ENCODE measurements at regions not wholly inside any gene's neighbourhood (a gene's known extent, or its start where the extent isn't known, plus 50 kb on each side); places are given as distances from the start of the nearest gene placed in this dataset.

DNA sequence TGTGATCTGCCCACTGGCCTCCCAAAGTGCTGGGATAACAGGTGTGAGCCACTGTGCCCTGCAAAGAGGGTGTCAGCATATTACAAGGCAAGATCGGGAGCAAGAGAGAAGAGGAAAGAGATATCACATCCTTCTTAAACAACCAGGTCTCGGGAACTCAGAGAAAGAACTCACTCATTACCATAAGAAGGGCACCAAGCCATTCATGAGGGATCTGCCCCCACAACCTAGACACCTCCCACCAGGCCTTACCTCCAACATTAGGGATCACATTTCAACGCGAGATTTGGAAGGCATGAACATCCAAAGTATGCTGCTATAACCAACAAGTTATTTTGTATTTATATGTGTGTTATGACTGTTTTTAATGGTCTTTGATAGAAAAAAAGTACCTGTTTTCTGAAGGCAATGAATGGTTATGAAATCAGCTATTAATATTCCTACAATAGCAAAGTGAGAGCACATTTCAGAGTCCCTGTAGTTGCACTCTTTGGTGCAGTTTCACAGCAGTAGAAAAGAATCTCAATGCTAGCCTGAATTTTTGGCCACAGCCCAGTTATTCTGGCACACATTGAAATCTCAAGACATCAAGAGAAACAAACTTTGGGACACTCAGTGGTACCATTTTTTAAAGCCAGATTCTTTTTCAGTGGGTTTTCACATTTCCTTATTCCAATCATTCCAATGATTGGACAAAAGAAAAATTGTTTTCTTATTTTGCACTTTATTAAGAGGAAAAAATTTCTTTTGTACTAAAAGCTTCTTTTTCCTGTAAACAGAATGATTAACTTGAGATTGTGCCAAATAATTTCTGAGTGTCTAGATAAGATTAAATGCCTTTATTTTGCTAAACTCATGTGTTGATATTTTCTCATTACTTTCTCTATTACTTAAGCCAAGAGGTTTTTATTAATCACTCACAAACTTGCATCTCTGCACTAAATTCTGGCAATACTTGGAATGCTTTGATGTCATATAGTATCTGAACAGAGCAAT, 582.6 kb upstream of the ATP2B1 start:
- Histone ChIP-seq H3K4me2 (ENCODE audit: low read depth, low read length, poor library complexity, severe bottlenecking) (no peak overlapping the region), H3K27me3 (ENCODE audit: low read length) (no peaks in the 10 kb centered on the region), H2AFZ (ENCODE audit: low read depth, low read length, severe bottlenecking) (no peak overlapping the region), H3K9me3 (ENCODE audit: insufficient read depth, low read length) (peaks cover 5% of the 10 kb centered on the region; the same call in 1 of the 2 replicates), H3K9ac (ENCODE audit: low read length) (no peak overlapping the region), H3F3A (ENCODE audit: insufficient read depth) (no peaks in the 10 kb centered on the region), H3K27ac (ENCODE audit: low read depth, low read length) (no peak overlapping the region), H3K36me3 (ENCODE audit: low read length) (no peaks in the 10 kb centered on the region), H4K20me1 (ENCODE audit: low read depth, low read length) (no peaks in the 10 kb centered on the region), H3K4me3 (ENCODE audit: insufficient read depth, low read length, poor library complexity, severe bottlenecking) (no peak overlapping the region), H3K79me2 (ENCODE audit: insufficient read depth, low read length) (no peaks in the 10 kb centered on the region), H3K9me2 (replicated peaks; ENCODE audit: insufficient read depth, low read length) (no peaks in the 10 kb centered on the region)
- TF ChIP-seq EZH2phosphoT487 (conservative IDR thresholded peaks at IDR 0.05; ENCODE audit: low read length), result no peak
- TF ChIP-seq, protein P1, sequence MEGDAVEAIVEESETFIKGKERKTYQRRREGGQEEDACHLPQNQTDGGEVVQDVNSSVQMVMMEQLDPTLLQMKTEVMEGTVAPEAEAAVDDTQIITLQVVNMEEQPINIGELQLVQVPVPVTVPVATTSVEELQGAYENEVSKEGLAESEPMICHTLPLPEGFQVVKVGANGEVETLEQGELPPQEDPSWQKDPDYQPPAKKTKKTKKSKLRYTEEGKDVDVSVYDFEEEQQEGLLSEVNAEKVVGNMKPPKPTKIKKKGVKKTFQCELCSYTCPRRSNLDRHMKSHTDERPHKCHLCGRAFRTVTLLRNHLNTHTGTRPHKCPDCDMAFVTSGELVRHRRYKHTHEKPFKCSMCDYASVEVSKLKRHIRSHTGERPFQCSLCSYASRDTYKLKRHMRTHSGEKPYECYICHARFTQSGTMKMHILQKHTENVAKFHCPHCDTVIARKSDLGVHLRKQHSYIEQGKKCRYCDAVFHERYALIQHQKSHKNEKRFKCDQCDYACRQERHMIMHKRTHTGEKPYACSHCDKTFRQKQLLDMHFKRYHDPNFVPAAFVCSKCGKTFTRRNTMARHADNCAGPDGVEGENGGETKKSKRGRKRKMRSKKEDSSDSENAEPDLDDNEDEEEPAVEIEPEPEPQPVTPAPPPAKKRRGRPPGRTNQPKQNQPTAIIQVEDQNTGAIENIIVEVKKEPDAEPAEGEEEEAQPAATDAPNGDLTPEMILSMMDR (IDR thresholded peaks at IDR 0.05; ENCODE audit: insufficient read depth, low read length, poor library complexity, severe bottlenecking), result no peak

DNA sequence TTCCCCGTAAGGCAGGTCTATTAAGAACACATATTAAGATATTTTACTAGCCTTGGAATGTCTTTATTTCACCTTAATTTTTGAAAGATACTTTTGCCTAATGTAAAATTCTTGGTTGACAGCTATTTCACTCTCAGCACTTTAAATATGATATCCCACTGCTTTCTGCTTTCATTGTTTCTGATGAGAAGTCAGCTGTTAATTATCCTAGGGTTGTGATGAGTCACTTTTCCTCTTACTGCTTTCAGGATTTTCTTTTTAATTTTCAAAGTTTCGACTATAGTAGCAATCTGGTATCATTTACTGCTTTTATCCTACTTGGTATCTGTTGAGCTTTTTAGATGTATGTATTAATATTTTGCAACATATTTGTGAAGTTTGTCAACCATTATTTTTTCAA, 578.9 kb upstream of the ATP2B1 start:
- Histone ChIP-seq H3K79me2 (ENCODE audit: insufficient read depth, low read length) (no peaks in the 10 kb centered on the region), H3K4me2 (ENCODE audit: low read depth, low read length, poor library complexity, severe bottlenecking) (no peak overlapping the region), H3K4me3 (ENCODE audit: insufficient read depth, low read length, poor library complexity, severe bottlenecking) (no peak overlapping the region), H3K36me3 (ENCODE audit: low read length) (0 out of 2 replicates have a peak, but pooled peaks cover 2% of the 10 kb centered on the region), H3K27me3 (ENCODE audit: low read length) (no peaks in the 10 kb centered on the region), H3K9me2 (replicated peaks; ENCODE audit: insufficient read depth, low read length) (no peaks in the 10 kb centered on the region), H3K9ac (ENCODE audit: low read length) (no peak overlapping the region), H2AFZ (ENCODE audit: low read depth, low read length, severe bottlenecking) (no peak overlapping the region), H4K20me1 (ENCODE audit: low read depth, low read length) (no peaks in the 10 kb centered on the region), H3F3A (ENCODE audit: insufficient read depth) (no peaks in the 10 kb centered on the region), H3K27ac (ENCODE audit: low read depth, low read length) (no peak overlapping the region), H3K9me3 (ENCODE audit: insufficient read depth, low read length) (peaks cover 5% of the 10 kb centered on the region; the same call in 1 of the 2 replicates)
- TF ChIP-seq, protein P1 (IDR thresholded peaks at IDR 0.05; ENCODE audit: insufficient read depth, low read length, poor library complexity, severe bottlenecking), result no peak
- no peak for TF ChIP-seq EZH2phosphoT487 (conservative IDR thresholded peaks at IDR 0.05; ENCODE audit: low read length)

DNA sequence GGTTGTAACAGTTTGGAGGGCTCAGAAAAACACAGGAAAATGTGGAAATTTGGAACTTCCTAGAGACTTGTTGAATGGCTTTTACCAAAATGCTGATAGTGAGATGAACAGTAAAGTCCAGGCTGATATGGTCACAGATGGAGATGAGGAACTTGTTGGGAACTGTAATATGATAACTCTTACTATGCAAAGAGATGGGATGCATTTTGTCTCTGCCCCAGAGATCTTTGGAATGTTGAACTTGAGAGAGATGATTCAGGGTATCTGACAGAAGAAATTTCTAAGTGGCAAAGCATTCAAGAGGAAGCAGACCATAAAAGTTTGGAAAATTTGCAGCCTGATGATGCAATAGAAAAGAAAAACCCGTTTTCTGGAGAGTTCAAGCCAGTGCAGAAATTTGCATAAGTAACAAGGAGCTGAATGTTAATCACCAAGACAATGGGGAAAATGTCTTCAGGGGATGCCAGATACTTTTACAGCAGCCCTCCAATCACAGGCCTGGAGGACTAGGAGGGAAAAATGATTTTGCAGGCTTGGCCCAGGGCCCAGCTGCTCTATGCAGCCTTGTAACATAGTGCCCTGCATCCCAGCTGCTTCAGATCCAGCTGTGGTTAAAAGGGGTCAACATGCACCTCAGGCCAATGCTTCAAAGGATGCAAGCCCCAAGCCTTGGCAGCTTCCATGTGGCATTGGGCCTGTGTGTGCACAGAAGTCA, 572.7 kb upstream of the ATP2B1 start:
- Histone ChIP-seq H3K9me2 (replicated peaks; ENCODE audit: insufficient read depth, low read length) (no peaks in the 10 kb centered on the region), H3K79me2 (ENCODE audit: insufficient read depth, low read length) (no peaks in the 10 kb centered on the region), H3F3A (ENCODE audit: insufficient read depth) (no peaks in the 10 kb centered on the region), H3K27me3 (ENCODE audit: low read length) (no peaks in the 10 kb centered on the region), H3K36me3 (ENCODE audit: low read length) (0 out of 2 replicates have a peak, but pooled peaks cover 2% of the 10 kb centered on the region), H3K4me3 (ENCODE audit: insufficient read depth, low read length, poor library complexity, severe bottlenecking) (no peak overlapping the region), H3K4me2 (ENCODE audit: low read depth, low read length, poor library complexity, severe bottlenecking) (no peak overlapping the region), H2AFZ (ENCODE audit: low read depth, low read length, severe bottlenecking) (no peak overlapping the region), H3K27ac (ENCODE audit: low read depth, low read length) (no peak overlapping the region), H3K9me3 (ENCODE audit: insufficient read depth, low read length) (peaks cover 5% of the 10 kb centered on the region; the same call in 1 of the 2 replicates), H3K9ac (ENCODE audit: low read length) (no peak overlapping the region), H4K20me1 (ENCODE audit: low read depth, low read length) (no peaks in the 10 kb centered on the region)
- TF ChIP-seq, protein P1 (IDR thresholded peaks at IDR 0.05; ENCODE audit: insufficient read depth, low read length, poor library complexity, severe bottlenecking), result no peak
